Astrocyte (in vitro differentiated cells and primary cell): ENCODE measurements at regions not wholly inside any gene's neighbourhood (a gene's known extent, or its start where the extent isn't known, plus 50 kb on each side); places are given as distances from the start of the nearest gene placed in this dataset.
"Not testable (repeated sequence)": the region's sequence is repeated elsewhere in the genome, so short reads cannot be mapped to it uniquely, and the experiment has no call there.

ENCODE experiments used
- DNase-seq: peaks from one replicate; pipeline ENCODE4 v3.0.0-alpha.2; 2010; ENCODE audit warnings: low read depth
- FAIRE-seq: peaks from 2 replicates; lab custom pipeline; 2011; peaks lifted over from hg19 to GRCh38; lab: Jason Lieb, UNC
- H2AFZ ChIP-seq: 2 replicates; pipeline ENCODE4 v1.6.0; 2012; ENCODE audit warnings: low read depth, low read length, inconsistent platforms
- H3K27ac ChIP-seq: 2 replicates; pipeline ENCODE4 v1.5.1; 2011; ENCODE audit warnings: low read depth, low read length, inconsistent platforms
- H3K27me3 ChIP-seq: 2 replicates; pipeline ENCODE4 v1.6.0; 2011; ENCODE audit warnings: low read length, inconsistent platforms; ENCODE audit not compliant: insufficient read depth
- H3K36me3 ChIP-seq: 2 replicates; pipeline ENCODE4 v1.5.1; 2011; ENCODE audit warnings: low read length, inconsistent platforms; ENCODE audit not compliant: insufficient read depth
- H3K4me1 ChIP-seq: 2 replicates; pipeline ENCODE4 v1.5.1; 2011; ENCODE audit warnings: low read length, inconsistent platforms; ENCODE audit not compliant: insufficient read depth
- H3K4me2 ChIP-seq: 2 replicates; pipeline ENCODE4 v1.6.0; 2012; ENCODE audit warnings: low read length, inconsistent platforms
- H3K4me3 ChIP-seq: 2 replicates; pipeline ENCODE4 v1.5.1; 2011; ENCODE audit warnings: low read depth, mild to moderate bottlenecking, low read length, inconsistent platforms; ENCODE audit not compliant: insufficient read depth
- H3K79me2 ChIP-seq: 2 replicates; pipeline ENCODE4 v1.6.0; 2012; ENCODE audit warnings: mild to moderate bottlenecking, low read length, inconsistent platforms; ENCODE audit not compliant: insufficient read depth
- H3K9ac ChIP-seq: 2 replicates; pipeline ENCODE4 v1.6.0; 2012; ENCODE audit warnings: mild to moderate bottlenecking, low read length, inconsistent platforms
- H3K9me3 ChIP-seq: 2 replicates; pipeline ENCODE4 v1.5.1; 2012; ENCODE audit warnings: low read depth, mild to moderate bottlenecking, low read length, inconsistent platforms; ENCODE audit not compliant: insufficient read depth
- H4K20me1 ChIP-seq: 2 replicates; pipeline ENCODE4 v1.6.0; 2012; ENCODE audit warnings: low read length, inconsistent platforms; ENCODE audit not compliant: insufficient read depth
- H3K27ac Mint-ChIP-seq: one replicate; pipeline ENCODE4 v1.8.0; 2021; ENCODE audit warnings: mild to moderate bottlenecking, mixed read lengths; ENCODE audit not compliant: unreplicated experiment
- H3K27me3 Mint-ChIP-seq: one replicate; pipeline ENCODE4 v1.8.0; 2021; ENCODE audit warnings: low read depth, mixed read lengths; ENCODE audit not compliant: unreplicated experiment
- H3K36me3 Mint-ChIP-seq: one replicate; pipeline ENCODE4 v1.8.0; 2021; ENCODE audit warnings: low read depth, mixed read lengths; ENCODE audit not compliant: unreplicated experiment
- H3K4me1 Mint-ChIP-seq: one replicate; pipeline ENCODE4 v1.8.0; 2021; ENCODE audit warnings: low read depth, mixed read lengths; ENCODE audit not compliant: unreplicated experiment
- H3K4me3 Mint-ChIP-seq: one replicate; pipeline ENCODE4 v1.8.0; 2021; ENCODE audit warnings: mild to moderate bottlenecking, moderate library complexity, mixed read lengths; ENCODE audit not compliant: unreplicated experiment
- H3K9me3 Mint-ChIP-seq: one replicate; pipeline ENCODE4 v1.8.0; 2021; ENCODE audit warnings: mild to moderate bottlenecking, mixed read lengths; ENCODE audit not compliant: unreplicated experiment
- CTCF ChIP-seq: IDR thresholded peaks from 2 replicates; pipeline ENCODE4 v1.5.1; 2011; ENCODE audit warnings: low read depth, mild to moderate bottlenecking, inconsistent platforms, low read length, moderate library complexity; ENCODE audit not compliant: insufficient read depth
- EZH2 ChIP-seq: IDR thresholded peaks from 2 replicates; pipeline ENCODE4 v1.6.1; 2012; ENCODE audit warnings: mild to moderate bottlenecking, low read length, inconsistent platforms; ENCODE audit not compliant: insufficient read depth

GRCh38 chr4:72935462-72935861 lies 134.1 kb downstream of the COX18 start:
- H3K4me1 ChIP-seq = no peaks in the 10 kb centered on the region
- DNase-seq = no peak
- H3K9ac ChIP-seq = no peak overlapping the region
- FAIRE-seq = no peak
- H3K79me2 ChIP-seq = no peaks in the 10 kb centered on the region
- Mint-ChIP-seq H3K36me3 (no peaks in the 10 kb centered on the region), H3K9me3 (no peaks in the 10 kb centered on the region), H3K27ac (no peak overlapping the region), H3K27me3 (no peaks in the 10 kb centered on the region), H3K4me1 (no peaks in the 10 kb centered on the region), H3K4me3 (no peak overlapping the region)
- no peak overlapping the region for H2AFZ ChIP-seq
- H3K27ac ChIP-seq = no peak overlapping the region
- H3K36me3 ChIP-seq = no peaks in the 10 kb centered on the region
- H4K20me1 ChIP-seq = no peaks in the 10 kb centered on the region
- no peak overlapping the region for H3K4me2 ChIP-seq
- no peak overlapping the region for H3K4me3 ChIP-seq
- TF ChIP-seq CTCF (no peak), EZH2 (no peak)
- H3K27me3 ChIP-seq = no peaks in the 10 kb centered on the region
- H3K9me3 ChIP-seq = no peaks in the 10 kb centered on the region

DNA sequence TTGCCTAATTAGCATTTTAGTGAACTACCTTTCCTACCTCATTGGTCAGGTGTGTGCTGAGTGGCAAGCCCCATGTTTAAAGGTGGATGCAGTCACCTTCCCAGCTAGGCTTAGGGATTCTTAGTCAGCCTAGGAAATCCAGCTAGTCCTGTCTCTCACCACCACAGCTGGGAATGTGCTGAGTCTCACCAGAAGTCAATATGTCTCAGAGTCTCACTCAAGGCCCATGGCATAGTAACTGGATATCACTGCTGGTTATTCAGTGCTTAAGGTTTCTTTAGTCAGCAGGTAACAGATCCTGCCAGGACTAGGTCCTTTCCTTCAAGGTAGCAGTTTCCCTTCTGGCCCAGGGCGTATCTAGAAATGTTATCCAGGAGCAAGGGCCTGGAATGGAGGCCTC lies 136.5 kb downstream of the COX18 start:
- no peaks in the 10 kb centered on the region for H3K4me1 ChIP-seq
- no peaks in the 10 kb centered on the region for H3K36me3 ChIP-seq
- Mint-ChIP-seq H3K36me3 (no peaks in the 10 kb centered on the region), H3K27ac (no peak overlapping the region), H3K27me3 (peaks cover 7% of the 10 kb centered on the region), H3K4me1 (no peaks in the 10 kb centered on the region), H3K9me3 (no peaks in the 10 kb centered on the region), H3K4me3 (no peak overlapping the region)
- H3K27ac ChIP-seq = no peak overlapping the region
- H2AFZ ChIP-seq = no peak overlapping the region
- no peaks in the 10 kb centered on the region for H3K9me3 ChIP-seq
- H4K20me1 ChIP-seq = no peaks in the 10 kb centered on the region
- no peaks in the 10 kb centered on the region for H3K79me2 ChIP-seq
- H3K27me3 ChIP-seq = no peaks in the 10 kb centered on the region
- DNase-seq (no peak), FAIRE-seq (no peak)
- TF ChIP-seq CTCF = no peak
- no peak for TF ChIP-seq EZH2
- H3K9ac ChIP-seq = no peak overlapping the region
- no peak overlapping the region for H3K4me3 ChIP-seq
- no peak overlapping the region for H3K4me2 ChIP-seq

DNA sequence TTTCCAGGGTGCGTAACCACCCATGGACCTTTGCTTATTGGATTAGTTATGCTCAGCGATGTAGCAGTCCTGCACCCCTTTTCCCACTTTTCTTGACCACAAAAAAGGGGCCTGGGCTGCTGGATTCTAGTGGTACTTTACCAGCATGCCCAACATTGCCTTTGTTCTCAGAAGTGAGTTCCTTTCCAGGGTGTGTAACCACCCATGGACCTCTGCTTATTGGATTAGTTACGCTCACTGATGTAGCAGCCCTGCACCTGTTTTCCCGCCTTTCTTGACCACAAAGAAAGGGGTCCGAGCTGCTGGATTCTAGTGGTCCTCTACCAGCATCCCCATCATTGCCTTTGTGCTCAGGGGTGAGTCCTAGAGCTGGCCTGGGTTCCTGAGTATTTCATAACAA lies 138.2 kb downstream of the COX18 start:
- peak overlapping the region; percentile 18 for H3K27ac Mint-ChIP-seq
- peaks cover 2% of the 10 kb centered on the region for H3K9me3 Mint-ChIP-seq
- Histone ChIP-seq H3K4me2 (no peak overlapping the region), H3K4me3 (no peak overlapping the region), H3K9me3 (no peaks in the 10 kb centered on the region), H4K20me1 (no peaks in the 10 kb centered on the region), H3K79me2 (no peaks in the 10 kb centered on the region), H3K27me3 (no peaks in the 10 kb centered on the region), H3K9ac (no peak overlapping the region), H3K4me1 (no peaks in the 10 kb centered on the region), H2AFZ (no peak overlapping the region), H3K36me3 (no peaks in the 10 kb centered on the region), H3K27ac (no peak overlapping the region)
- no peak overlapping the region for H3K4me3 Mint-ChIP-seq
- TF ChIP-seq CTCF = no peak
- no peak for TF ChIP-seq EZH2
- DNase-seq = no peak
- peaks cover 9% of the 10 kb centered on the region for H3K27me3 Mint-ChIP-seq
- H3K36me3 Mint-ChIP-seq = no peaks in the 10 kb centered on the region
- no peaks in the 10 kb centered on the region for H3K4me1 Mint-ChIP-seq
- FAIRE-seq = no peak

GRCh38 chr4:72929596-72930274 lies 139.8 kb downstream of the COX18 start:
- H3K27me3 ChIP-seq, H3K36me3 Mint-ChIP-seq, DNase-seq, H3K4me2 ChIP-seq, H3K9me3 ChIP-seq, H3K4me3 ChIP-seq, H3K36me3 ChIP-seq, H3K4me1 ChIP-seq, H3K9ac ChIP-seq, H3K4me3 Mint-ChIP-seq, H3K79me2 ChIP-seq, FAIRE-seq, H3K9me3 Mint-ChIP-seq, H3K27me3 Mint-ChIP-seq, H3K27ac Mint-ChIP-seq, H2AFZ ChIP-seq, H3K4me1 Mint-ChIP-seq, H3K27ac ChIP-seq, H4K20me1 ChIP-seq: not testable (repeated sequence)
